HUES6 (cell line): ENCODE measurements at regions not wholly inside any gene's neighbourhood (a gene's known extent, or its start where the extent isn't known, plus 50 kb on each side); places are given as distances from the start of the nearest gene placed in this dataset.

Experiments
- H3K27ac ChIP-seq: 2 replicates; pipeline ENCODE4 v1.7.0; 2013; ENCODE audit warnings: low read depth, mild to moderate bottlenecking, low read length, inconsistent platforms
- H3K27me3 ChIP-seq: 2 replicates; pipeline ENCODE4 v1.6.1; 2013; ENCODE audit warnings: low read length; ENCODE audit not compliant: control insufficient read depth, insufficient read depth
- H3K36me3 ChIP-seq: 2 replicates; pipeline ENCODE4 v1.6.1; 2013; ENCODE audit warnings: low read length; ENCODE audit not compliant: control insufficient read depth, insufficient read depth
- H3K4me1 ChIP-seq: 2 replicates; pipeline ENCODE4 v1.6.1; 2013; ENCODE audit warnings: low read length; ENCODE audit not compliant: control insufficient read depth, insufficient read depth
- H3K4me3 ChIP-seq: 2 replicates; pipeline ENCODE4 v1.5.1; 2013; ENCODE audit warnings: low read depth, low read length
- H3K9ac ChIP-seq: one replicate; pipeline ENCODE4 v1.6.1; 2013; ENCODE audit warnings: mild to moderate bottlenecking, low read length
- H3K9me3 ChIP-seq: 2 replicates; pipeline ENCODE4 v1.6.1; 2013; ENCODE audit warnings: low read depth, low read length; ENCODE audit not compliant: control insufficient read depth, insufficient read depth

DNA sequence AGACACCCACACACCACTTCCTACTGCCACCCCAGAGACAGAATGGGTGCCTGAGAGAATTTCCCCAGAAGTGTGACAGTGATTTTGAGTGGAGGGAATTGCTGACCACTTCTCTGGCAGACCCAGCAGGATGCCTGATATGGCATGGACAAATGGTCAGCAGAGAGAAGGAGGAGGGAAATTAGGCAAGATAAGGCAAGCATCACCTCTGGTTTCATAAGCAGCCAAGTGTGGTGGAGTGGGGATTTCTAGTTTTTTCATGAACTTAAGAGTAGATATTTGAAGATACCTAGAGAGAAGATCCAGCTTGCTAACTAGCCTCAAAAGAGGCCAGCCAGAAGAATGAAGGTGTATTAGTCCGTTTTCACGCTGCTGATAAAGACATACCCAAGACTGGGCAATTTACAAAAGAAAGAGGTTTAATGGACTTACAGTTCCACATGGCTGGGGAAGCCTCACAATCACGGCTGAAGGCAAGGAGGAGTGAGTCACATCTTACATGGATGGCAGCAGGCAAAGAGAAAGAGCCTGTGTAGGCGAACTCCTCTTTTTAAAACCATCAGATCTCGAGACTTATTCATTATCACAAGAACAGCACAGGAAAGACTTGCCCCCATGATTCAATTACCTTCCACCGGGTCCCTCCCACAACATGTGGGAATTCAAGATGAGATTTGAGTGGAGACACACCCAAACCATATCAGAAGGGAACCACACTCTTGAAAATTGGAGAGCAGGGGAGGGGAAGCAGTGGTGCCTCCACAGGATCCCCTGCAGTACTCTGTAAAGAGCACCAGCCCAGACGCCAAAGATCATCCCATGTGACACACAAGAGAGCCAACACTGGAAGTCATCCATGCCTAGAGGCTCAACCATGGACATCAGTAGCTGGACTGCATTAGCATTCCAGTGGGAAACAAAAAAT, 64.2 kb downstream of the RBM43 start:
- Histone ChIP-seq H3K9ac (no peak overlapping the region), H3K4me1 (no peaks in the 10 kb centered on the region), H3K4me3 (no peak overlapping the region), H3K27ac (no peak overlapping the region), H3K36me3 (no peaks in the 10 kb centered on the region), H3K9me3 (peaks cover 8% of the 10 kb centered on the region; the same call in 1 of the 2 replicates), H3K27me3 (no peaks in the 10 kb centered on the region)

DNA sequence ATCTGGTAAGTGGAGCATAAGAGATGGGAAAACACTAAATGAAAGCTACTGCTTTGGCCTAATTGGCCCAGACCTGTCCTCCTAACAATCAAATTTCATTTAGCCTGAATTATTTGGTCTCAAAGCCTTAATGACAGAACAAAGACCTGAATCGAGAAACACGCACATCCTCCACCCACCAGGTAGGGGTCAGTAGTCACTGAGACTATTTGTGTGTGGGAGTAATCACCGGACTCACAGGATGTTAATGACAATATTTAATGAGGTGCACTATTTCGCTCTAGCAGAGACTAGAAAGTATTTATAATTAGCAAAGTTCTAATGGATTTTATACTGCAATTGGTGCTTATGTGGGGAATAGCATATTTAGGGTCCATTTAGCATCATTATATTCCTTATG, 68.1 kb downstream of the RBM43 start:
- Histone ChIP-seq H3K4me3 (no peak overlapping the region), H3K27me3 (no peaks in the 10 kb centered on the region), H3K9me3 (peaks cover 8% of the 10 kb centered on the region; the same call in 1 of the 2 replicates), H3K4me1 (no peaks in the 10 kb centered on the region), H3K27ac (no peak overlapping the region), H3K36me3 (no peaks in the 10 kb centered on the region), H3K9ac (no peak overlapping the region)

DNA sequence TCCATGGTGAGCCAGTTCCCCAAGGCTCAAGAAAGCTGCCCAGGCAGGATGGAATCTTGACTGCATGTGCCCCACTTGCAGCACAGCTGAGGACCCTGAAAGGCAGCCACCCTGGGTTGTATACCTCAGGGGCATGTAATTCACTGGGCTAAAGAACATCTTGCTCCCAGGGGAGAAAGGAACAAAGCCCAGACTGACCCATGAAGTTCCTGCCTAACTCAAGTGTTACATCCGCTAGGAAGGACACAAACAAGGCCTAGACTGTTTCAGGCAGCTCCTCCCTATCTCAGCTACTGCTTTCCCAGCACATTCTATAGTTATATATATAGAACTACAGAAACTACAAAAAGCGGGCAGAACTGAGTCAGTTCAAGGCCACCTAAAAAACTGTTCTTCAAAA, 69.0 kb downstream of the RBM43 start:
- no peaks in the 10 kb centered on the region for H3K4me1 ChIP-seq
- peaks cover 5% of the 10 kb centered on the region; the same call in 1 of the 2 replicates for H3K9me3 ChIP-seq
- no peaks in the 10 kb centered on the region for H3K36me3 ChIP-seq
- no peak overlapping the region for H3K27ac ChIP-seq
- H3K4me3 ChIP-seq: no peak overlapping the region
- no peak overlapping the region for H3K9ac ChIP-seq
- H3K27me3 ChIP-seq: no peaks in the 10 kb centered on the region

DNA sequence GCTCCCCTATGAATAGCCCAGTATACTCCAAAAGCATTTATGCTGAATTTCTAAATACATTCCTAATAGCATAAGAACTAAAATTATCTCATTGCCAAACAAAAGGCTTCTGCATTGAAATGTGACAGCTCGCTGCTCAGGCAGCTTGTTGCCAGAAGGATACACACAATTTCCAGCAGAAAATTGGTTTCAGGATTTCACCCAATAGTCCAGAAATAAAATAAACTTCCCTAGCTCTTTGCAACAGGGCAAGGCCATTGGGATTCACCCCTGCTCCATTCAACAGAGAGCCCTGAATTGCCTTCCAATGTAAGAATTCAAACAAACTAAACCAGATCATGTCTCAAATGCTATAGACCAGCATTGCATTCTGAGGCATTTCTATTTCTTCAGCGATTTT, 70.7 kb downstream of the RBM43 start:
- no peak overlapping the region for H3K9ac ChIP-seq
- H3K36me3 ChIP-seq: no peaks in the 10 kb centered on the region
- H3K4me1 ChIP-seq: no peaks in the 10 kb centered on the region
- H3K9me3 ChIP-seq: no peaks in the 10 kb centered on the region
- H3K27me3 ChIP-seq: no peaks in the 10 kb centered on the region
- no peak overlapping the region for H3K27ac ChIP-seq
- no peak overlapping the region for H3K4me3 ChIP-seq

DNA sequence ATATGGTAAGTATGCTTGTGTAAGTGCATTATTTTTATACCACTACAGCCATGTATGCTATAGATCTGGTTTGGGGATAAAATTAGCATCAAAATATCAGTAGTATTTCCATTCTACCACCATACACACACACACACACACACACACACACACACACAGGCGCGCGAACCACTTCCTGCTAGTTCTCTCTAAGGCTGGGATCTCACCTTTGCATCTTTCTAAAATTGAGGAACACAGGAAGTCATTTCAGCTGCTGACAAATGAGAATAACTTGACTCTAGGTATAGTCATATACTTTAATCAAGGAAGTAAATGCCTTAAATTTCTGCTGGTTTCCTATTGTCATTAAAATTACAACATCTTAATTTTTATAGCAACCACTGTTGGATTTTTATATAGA, 72.5 kb downstream of the RBM43 start:
- Histone ChIP-seq H3K9me3 (no peaks in the 10 kb centered on the region), H3K27ac (no peak overlapping the region), H3K4me1 (no peaks in the 10 kb centered on the region), H3K27me3 (no peaks in the 10 kb centered on the region), H3K4me3 (no peak overlapping the region), H3K36me3 (no peaks in the 10 kb centered on the region), H3K9ac (no peak overlapping the region)

DNA sequence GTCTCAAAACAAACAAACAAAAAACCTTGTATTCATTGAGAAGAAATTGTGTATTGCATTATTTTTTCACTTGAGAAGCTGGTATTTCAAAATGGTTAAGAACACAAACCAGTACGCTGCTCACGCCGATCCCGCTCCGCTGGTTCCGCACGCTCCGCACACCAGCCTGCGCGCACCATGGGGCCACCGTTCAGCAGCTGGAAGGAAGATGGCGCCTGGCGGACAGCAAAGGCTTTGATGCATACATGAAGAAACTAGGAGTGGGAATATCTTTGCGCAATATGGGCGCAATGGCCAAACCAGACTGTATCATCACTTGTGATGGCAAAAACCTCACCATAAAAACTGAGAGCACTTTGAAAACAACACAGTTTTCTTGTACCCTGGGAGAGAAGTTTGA, 75.7 kb downstream of the RBM43 start:
- no peak overlapping the region for H3K27ac ChIP-seq
- H3K4me3 ChIP-seq: no peak overlapping the region
- no peaks in the 10 kb centered on the region for H3K27me3 ChIP-seq
- no peaks in the 10 kb centered on the region for H3K9me3 ChIP-seq
- no peak overlapping the region for H3K9ac ChIP-seq
- no peaks in the 10 kb centered on the region for H3K4me1 ChIP-seq
- H3K36me3 ChIP-seq: no peaks in the 10 kb centered on the region

DNA sequence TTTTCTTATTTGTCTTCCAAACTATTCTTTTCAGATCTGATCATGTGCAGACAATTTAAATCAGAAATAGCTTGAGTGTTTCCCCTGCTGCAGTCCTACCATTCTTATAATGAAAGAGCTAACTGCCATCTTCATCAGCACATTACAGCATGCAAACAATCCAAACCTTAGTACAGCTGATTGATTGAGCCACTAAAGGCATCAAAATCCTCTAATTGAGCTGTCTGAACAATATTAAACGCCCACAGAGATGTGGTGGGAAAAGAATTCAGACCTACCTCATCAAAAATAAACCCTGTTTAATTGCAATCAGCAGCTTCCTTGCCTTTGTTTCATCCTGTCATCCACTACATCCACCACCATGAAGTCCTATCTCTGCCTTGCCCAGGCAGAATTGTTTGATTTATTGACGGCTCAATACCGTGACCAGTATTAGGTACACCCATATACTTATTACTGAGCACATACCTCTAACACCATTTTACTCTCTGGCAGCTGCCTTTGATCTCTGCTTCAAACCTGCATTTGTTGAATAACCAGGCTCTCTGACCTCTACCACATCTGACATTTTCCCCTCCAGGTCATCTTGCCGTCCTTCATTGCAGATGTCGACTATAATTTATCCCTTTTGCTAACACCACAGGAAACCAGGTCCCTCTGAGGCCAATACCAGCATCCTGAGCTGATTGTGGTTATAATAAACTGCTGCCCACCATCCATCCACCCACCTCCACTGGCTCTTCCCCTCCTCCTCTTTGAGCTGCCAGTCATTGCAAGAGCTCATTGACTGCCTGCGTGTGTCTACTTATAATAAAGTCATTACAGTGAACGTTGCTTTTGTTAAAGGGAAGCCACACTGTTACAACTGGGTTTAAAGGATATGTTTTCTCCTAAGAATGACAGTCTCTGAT, 78.5 kb downstream of the RBM43 start:
- no peaks in the 10 kb centered on the region for H3K27me3 ChIP-seq
- H3K4me1 ChIP-seq: peaks cover 5% of the 10 kb centered on the region; the same call in 1 of the 2 replicates
- H3K27ac ChIP-seq: no peak overlapping the region
- H3K9me3 ChIP-seq: no peaks in the 10 kb centered on the region
- no peak overlapping the region for H3K4me3 ChIP-seq
- no peak overlapping the region for H3K9ac ChIP-seq
- H3K36me3 ChIP-seq: no peaks in the 10 kb centered on the region

DNA sequence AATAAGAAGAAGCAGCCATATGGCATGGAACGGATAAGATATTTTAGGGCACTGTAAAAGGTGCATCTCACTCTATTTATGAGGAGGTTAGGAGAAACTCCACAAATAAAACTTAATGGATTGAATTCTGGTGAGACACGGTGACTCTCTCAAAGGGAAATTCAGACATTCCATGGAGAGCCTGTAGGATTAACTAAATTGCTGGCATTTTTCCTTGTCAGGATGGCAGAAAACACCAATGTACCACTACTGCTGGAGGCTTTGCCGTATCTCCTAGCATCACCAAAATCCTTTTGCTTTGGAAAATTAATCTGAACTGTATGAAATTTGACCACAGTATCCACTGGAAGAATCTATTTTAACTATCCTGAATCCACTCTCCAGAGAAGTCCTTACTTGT, 79.3 kb downstream of the RBM43 start:
- Histone ChIP-seq H3K9me3 (no peaks in the 10 kb centered on the region), H3K9ac (no peak overlapping the region), H3K27me3 (no peaks in the 10 kb centered on the region), H3K4me3 (no peak overlapping the region), H3K27ac (no peak overlapping the region), H3K36me3 (no peaks in the 10 kb centered on the region), H3K4me1 (peaks cover 10% of the 10 kb centered on the region; the same call in 1 of the 2 replicates)

DNA sequence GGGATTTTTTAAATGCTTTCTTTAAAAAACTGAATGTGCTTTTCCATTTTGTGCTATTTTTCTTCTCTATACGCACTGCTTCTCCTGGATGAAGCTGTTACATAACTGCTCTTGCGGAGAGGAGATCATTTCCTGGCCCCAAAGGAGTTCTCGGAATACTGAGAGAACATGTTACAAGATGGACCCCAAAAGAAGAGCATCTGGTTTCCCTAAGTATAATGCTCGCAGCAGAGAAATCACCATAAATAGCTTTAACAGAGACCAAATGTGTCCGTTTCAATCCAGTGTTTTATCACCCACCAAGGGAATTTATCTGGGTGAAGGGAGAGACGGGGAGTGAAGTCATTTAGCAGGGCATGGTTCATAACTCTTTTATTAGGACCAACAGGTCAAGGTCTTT, 80.1 kb downstream of the RBM43 start:
- Histone ChIP-seq H3K4me3 (no peak overlapping the region), H3K27ac (no peak overlapping the region), H3K36me3 (no peaks in the 10 kb centered on the region), H3K9me3 (no peaks in the 10 kb centered on the region), H3K27me3 (no peaks in the 10 kb centered on the region), H3K9ac (no peak overlapping the region), H3K4me1 (peaks cover 11% of the 10 kb centered on the region; the same call in 1 of the 2 replicates)

DNA sequence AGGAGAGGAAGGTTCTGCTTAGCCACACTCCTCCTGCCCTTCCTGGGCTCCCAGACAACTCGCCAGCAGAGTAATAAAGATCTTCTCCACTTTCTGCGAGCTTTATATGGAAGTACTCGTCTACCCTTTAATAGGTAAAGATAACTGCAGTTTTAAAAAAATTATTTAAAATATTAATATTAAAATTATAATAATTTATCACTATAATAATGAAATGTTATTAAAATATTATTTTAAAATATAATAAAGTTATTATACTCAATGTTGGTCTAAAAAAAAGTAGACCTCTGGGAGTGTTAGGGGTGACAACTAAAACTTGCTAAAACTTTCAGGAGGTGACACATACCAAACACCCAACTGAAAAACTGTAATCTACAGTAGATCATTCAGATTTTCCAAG, 81.5 kb downstream of the RBM43 start:
- Histone ChIP-seq H3K27ac (no peak overlapping the region), H3K9ac (no peak overlapping the region), H3K4me1 (peaks cover 23% of the 10 kb centered on the region; the same call in 1 of the 2 replicates), H3K4me3 (no peak overlapping the region), H3K27me3 (no peaks in the 10 kb centered on the region), H3K36me3 (no peaks in the 10 kb centered on the region), H3K9me3 (no peaks in the 10 kb centered on the region)

DNA sequence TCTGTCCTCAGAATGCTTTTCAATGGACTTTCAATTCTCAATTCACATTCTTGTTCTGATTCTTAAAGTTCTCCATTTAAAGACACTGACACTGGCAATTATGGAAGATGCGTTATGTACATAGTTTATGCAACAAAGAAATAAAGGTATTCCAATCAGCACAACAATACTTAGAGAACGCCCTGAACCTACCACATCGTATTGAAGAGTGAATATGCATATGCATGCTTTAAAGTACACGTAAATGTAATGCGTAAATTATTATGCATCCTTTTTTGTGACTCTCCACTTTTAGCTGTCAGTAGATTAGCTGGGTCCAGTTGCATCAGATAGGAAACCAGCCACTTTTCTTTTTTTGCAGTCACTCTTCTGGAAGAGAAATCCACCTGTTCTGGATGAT, 83.5 kb downstream of the RBM43 start:
- Histone ChIP-seq H3K27me3 (no peaks in the 10 kb centered on the region), H3K4me1 (peaks cover 23% of the 10 kb centered on the region; the same call in 1 of the 2 replicates), H3K27ac (no peak overlapping the region), H3K9ac (no peak overlapping the region), H3K4me3 (no peak overlapping the region), H3K36me3 (no peaks in the 10 kb centered on the region), H3K9me3 (no peaks in the 10 kb centered on the region)
